C4-2B (cell line): ENCODE measurements at regions not wholly inside any gene's neighbourhood (a gene's known extent, or its start where the extent isn't known, plus 50 kb on each side); places are given as distances from the start of the nearest gene placed in this dataset.

Experiments used
- H3K27ac ChIP-seq: fragments of 450-650 bp; 2 replicates; pipeline ENCODE4 v1.5.1; 2017
- ZFX ChIP-seq: fragments of 450-650 bp; IDR thresholded peaks from 2 replicates; pipeline ENCODE4 v1.6.1; 2017
- TF ChIP-seq, protein P1 (sequence below): fragments of 450-650 bp; conservative IDR thresholded peaks from 2 replicates; pipeline ENCODE4 v1.5.1; 2017; ENCODE audit warnings: mild to moderate bottlenecking

GRCh38 chr14:49982501-49982951, 89.6 kb downstream of the ARF6 start:
- TF ChIP-seq ZFX: no peak
- TF ChIP-seq, protein P1, sequence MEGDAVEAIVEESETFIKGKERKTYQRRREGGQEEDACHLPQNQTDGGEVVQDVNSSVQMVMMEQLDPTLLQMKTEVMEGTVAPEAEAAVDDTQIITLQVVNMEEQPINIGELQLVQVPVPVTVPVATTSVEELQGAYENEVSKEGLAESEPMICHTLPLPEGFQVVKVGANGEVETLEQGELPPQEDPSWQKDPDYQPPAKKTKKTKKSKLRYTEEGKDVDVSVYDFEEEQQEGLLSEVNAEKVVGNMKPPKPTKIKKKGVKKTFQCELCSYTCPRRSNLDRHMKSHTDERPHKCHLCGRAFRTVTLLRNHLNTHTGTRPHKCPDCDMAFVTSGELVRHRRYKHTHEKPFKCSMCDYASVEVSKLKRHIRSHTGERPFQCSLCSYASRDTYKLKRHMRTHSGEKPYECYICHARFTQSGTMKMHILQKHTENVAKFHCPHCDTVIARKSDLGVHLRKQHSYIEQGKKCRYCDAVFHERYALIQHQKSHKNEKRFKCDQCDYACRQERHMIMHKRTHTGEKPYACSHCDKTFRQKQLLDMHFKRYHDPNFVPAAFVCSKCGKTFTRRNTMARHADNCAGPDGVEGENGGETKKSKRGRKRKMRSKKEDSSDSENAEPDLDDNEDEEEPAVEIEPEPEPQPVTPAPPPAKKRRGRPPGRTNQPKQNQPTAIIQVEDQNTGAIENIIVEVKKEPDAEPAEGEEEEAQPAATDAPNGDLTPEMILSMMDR: no peak
- no peak overlapping the region for H3K27ac ChIP-seq

GRCh38 chr14:49984424-49984823, 91.5 kb downstream of the ARF6 start:
- no peak overlapping the region for H3K27ac ChIP-seq
- no peak for TF ChIP-seq ZFX
- TF ChIP-seq, protein P1: no peak

DNA sequence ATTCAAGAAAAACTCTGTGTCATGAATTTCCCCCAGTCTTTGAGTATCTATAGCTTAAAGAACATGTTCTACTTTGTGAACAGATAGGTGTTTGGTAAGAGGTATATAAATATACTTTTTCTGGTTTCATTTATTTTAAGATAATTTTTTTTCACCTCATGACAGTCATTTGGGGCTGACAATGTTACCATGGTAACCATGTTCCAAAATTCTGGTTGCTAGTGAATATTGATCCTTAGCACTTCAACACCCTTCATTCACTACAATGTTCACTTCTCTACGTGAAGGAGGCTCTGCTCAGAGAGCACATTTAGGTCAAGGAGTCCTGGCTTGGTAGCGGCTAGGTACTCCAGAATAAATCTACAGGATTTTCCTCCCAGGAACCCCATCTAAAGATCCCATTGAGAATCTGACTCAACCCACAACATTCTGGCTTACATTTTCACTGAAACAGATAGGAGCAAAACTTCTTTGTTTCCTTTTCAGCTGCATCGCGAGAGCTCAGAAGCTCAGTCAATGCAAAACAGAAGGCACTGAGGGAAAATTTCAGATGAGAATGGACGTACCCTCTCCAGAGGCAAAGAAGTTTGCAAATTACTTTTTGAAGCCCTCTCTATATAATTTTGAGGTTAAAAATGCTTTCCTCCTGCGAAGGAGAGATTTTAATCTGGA, 93.6 kb downstream of the ARF6 start:
- no peak overlapping the region for H3K27ac ChIP-seq
- TF ChIP-seq ZFX: no peak
- TF ChIP-seq, protein P1: no peak

DNA sequence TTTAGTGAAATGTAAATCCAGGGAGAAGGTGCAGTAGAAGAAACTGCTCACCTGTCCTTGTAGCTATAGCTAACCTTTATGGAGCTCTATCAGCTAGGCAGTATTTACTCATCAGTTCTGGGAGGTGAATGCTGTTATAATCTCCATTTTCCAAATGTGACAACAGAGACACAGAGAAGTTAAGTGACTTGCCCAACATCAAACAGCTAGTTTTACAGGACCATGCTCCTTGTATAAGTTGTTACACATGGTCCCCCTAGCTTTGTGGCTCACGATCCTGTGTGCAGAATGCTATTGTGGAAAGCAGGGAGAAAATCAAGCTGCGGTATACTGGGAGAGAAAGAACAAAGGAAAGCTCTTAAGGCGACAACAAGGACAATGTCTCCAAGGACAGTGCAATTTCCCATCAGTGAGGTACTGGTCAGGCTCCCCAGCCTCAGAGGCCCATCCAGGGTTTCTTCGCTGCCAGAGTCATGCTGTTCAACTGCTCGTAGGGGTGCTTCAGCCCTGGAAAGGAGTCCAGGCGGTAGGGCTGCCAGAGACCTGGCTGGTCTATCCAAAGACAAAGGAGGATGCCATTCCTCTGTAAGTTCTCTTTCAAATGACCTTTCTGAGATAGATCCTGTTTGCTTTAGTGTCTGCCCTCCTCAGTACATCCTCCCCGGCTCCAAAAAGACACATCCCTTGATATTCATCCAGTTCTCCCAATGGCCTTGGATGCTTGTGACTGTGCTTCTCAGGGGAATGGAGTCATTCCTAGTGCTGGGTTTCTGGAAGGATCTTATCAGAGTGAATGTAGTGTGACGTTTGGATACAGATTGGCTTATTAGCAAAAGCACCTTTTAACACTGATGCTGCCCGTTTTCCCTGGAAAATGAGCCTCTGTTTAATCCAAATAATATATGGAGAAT, 95.5 kb downstream of the ARF6 start:
- H3K27ac ChIP-seq: no peak overlapping the region
- TF ChIP-seq, protein P1: no peak
- no peak for TF ChIP-seq ZFX

GRCh38 chr14:49989966-49990365, 97.1 kb downstream of the ARF6 start:
- H3K27ac ChIP-seq: no peak overlapping the region
- TF ChIP-seq, protein P1: no peak
- no peak for TF ChIP-seq ZFX

DNA sequence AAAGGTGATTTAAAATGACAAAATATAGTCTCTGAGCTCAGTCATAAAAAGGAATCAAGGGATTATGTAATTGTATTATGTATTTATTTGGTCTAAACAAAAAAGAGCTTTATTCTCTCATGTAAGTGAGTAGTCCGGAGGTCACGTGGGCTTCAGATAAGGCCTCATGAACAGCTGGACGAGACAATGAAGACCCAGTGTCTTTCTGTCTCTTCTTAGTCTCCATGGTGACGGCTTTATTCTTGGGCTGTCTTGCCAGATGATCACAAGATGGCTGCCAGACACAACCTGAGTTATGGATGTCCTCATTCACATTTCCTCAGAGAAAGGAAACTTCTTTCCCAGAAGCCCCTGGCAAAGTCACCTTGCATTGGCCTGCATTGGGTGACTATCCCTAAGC, 98.6 kb downstream of the ARF6 start:
- TF ChIP-seq, protein P1: no peak
- no peak for TF ChIP-seq ZFX
- no peak overlapping the region for H3K27ac ChIP-seq

- no peak overlapping the region for H3K27ac ChIP-seq
Observed at GRCh38 chr14:49992036-49992435, 99.2 kb downstream of the ARF6 start.

More at GRCh38 chr14:49992036-49992435, 99.2 kb downstream of the ARF6 start:
- TF ChIP-seq, protein P1: no peak
- TF ChIP-seq ZFX: no peak
